A673 (cell line): ENCODE measurements at regions not wholly inside any gene's neighbourhood (a gene's known extent, or its start where the extent isn't known, plus 50 kb on each side); places are given as distances from the start of the nearest gene placed in this dataset.

Experiments used
- BruUV-seq: library from RNA; stranded (reverse); fragments of 400-500 nt; replicated peaks from 2 replicates; lab custom pipeline; 2021; lab: Mats Ljungman, UMichigan
- CTCF ChIA-PET: fragments of 300-600 bp; sonication (Branson Sonifier 250); formaldehyde crosslinking; loops from one replicate; lab custom pipeline; 2022; ENCODE audit warnings: antibody characterized with exemption; lab: Charles Lee
- POLR2A ChIA-PET: fragments of 300-600 bp; sonication (Branson Sonifier 250); formaldehyde crosslinking; loops from one replicate; lab custom pipeline; 2022; ENCODE audit warnings: antibody characterized with exemption; ENCODE audit not compliant: low non-redundant PET; lab: Charles Lee
- DNase-seq: peaks from one replicate; pipeline ENCODE4 v3.0.0-alpha.2; 2015; ENCODE audit warnings: low spot score
- H3K27ac ChIP-seq: fragments of 200-600 bp; sonication (generic); 2 replicates; pipeline ENCODE4 v1.5.1; 2016; ENCODE audit warnings: mixed run types, low read depth, mild to moderate bottlenecking, mixed read lengths, antibody characterized with exemption, low read length; ENCODE audit not compliant: poor library complexity, severe bottlenecking
- H3K27me3 ChIP-seq: fragments of 200-600 bp; sonication (generic); replicated peaks from 2 replicates; pipeline ENCODE4 v1.6.1; 2017; ENCODE audit warnings: mixed run types, low read depth, mild to moderate bottlenecking, mixed read lengths, antibody characterized with exemption, low read length; ENCODE audit not compliant: insufficient read depth, poor library complexity
- H3K36me3 ChIP-seq: fragments of 200-600 bp; sonication (generic); 2 replicates; pipeline ENCODE4 v1.6.1; 2016; ENCODE audit warnings: mixed run types, mild to moderate bottlenecking, mixed read lengths, antibody characterized with exemption, low read length; ENCODE audit not compliant: insufficient read depth, poor library complexity, severe bottlenecking
- H3K4me1 ChIP-seq: fragments of 200-600 bp; sonication (generic); 2 replicates; pipeline ENCODE4 v1.6.1; 2017; ENCODE audit warnings: mixed run types, mild to moderate bottlenecking, mixed read lengths, antibody characterized with exemption, low read length; ENCODE audit not compliant: insufficient read depth, poor library complexity, severe bottlenecking
- H3K4me3 ChIP-seq: fragments of 200-600 bp; sonication (generic); 2 replicates; pipeline ENCODE4 v1.5.1; 2016; ENCODE audit warnings: low read depth, mixed run types, mild to moderate bottlenecking, mixed read lengths, low read length; ENCODE audit not compliant: poor library complexity, severe bottlenecking
- H3K9me3 ChIP-seq: fragments of 200-600 bp; sonication (generic); 2 replicates; pipeline ENCODE4 v1.6.1; 2016; ENCODE audit warnings: mixed run types, low read depth, mild to moderate bottlenecking, mixed read lengths, antibody characterized with exemption, low read length; ENCODE audit not compliant: poor library complexity, severe bottlenecking
- CTCF ChIP-seq: fragments of 300-800, 200-600 bp; sonication (generic); conservative IDR thresholded peaks from 2 replicates; pipeline ENCODE4 v1.5.1; 2017; ENCODE audit warnings: low read depth, mild to moderate bottlenecking, antibody characterized with exemption, low read length, moderate library complexity, mixed read lengths
- EZH2 ChIP-seq: fragments of 200-600 bp; sonication (generic); IDR thresholded peaks from 2 replicates; pipeline ENCODE4 v1.6.1; 2017; ENCODE audit warnings: borderline replicate concordance, low read depth, mild to moderate bottlenecking, mixed read lengths, antibody characterized with exemption, low read length; ENCODE audit not compliant: poor library complexity, severe bottlenecking
- intact Hi-C: fragments of 100-400 bp; cut with micrococcal nuclease; formaldehyde crosslinking; loops from one replicate; pipeline ENCODE4 v1.10.0; 2022; ENCODE audit not compliant: unreplicated experiment

- DNase-seq: no peak
- ChIA-PET POLR2A (no interaction called here), CTCF (no interaction called here)
- no TSS peak for BruUV-seq
- Histone ChIP-seq H3K9me3 (no peaks in the 10 kb centered on the region), H3K4me3 (no peak overlapping the region), H3K27ac (no peak overlapping the region), H3K4me1 (no peaks in the 10 kb centered on the region), H3K36me3 (no peaks in the 10 kb centered on the region), H3K27me3 (peaks cover 12% of the 10 kb centered on the region)
- intact Hi-C loops: no loop called here
- TF ChIP-seq CTCF: no peak
- no peak for TF ChIP-seq EZH2
Measured at GRCh38 chr5:174186096-174186695, 140.7 kb downstream of the NSG2 start.

GRCh38 chr5:174187001-174187400 is 141.5 kb downstream of the NSG2 start:
- no peak for DNase-seq
- Histone ChIP-seq H3K27me3 (peaks cover 12% of the 10 kb centered on the region), H3K27ac (no peak overlapping the region), H3K36me3 (no peaks in the 10 kb centered on the region), H3K4me1 (no peaks in the 10 kb centered on the region), H3K4me3 (no peak overlapping the region), H3K9me3 (no peaks in the 10 kb centered on the region)
- TF ChIP-seq CTCF: no peak
- no peak for TF ChIP-seq EZH2
- ChIA-PET CTCF (no interaction called here), POLR2A (no interaction called here)
- intact Hi-C loops: no loop called here
- no TSS peak for BruUV-seq

DNA sequence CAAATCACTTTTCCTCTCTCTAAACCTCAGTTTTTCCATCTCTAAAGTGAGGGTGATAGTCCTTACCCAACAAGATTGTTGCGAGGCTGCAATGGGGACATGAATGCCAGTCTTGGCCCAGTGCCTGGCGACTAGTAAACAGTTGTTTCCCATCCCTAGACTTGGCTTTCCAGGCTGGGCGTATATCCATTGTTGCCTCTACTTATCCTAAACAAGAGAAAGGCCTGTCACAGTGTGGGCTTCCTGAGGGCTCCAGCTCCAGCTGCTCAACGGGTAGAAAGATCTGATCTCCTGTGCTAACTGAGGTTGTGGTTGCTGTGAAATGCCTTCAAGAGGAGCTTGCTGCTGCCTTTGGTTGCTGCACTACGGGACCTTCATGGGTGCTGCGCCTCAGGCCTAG is 142.0 kb downstream of the NSG2 start:
- POLR2A ChIA-PET: no interaction called here
- TF ChIP-seq CTCF: no peak
- no peak for TF ChIP-seq EZH2
- intact Hi-C loops: no loop called here
- DNase-seq: no peak
- CTCF ChIA-PET: no interaction called here
- H3K27ac ChIP-seq: no peak overlapping the region
- H3K27me3 ChIP-seq: peaks cover 12% of the 10 kb centered on the region
- BruUV-seq: no TSS peak
- no peak overlapping the region for H3K4me3 ChIP-seq
- H3K36me3 ChIP-seq: no peaks in the 10 kb centered on the region
- H3K4me1 ChIP-seq: no peaks in the 10 kb centered on the region
- H3K9me3 ChIP-seq: no peaks in the 10 kb centered on the region
